ENCODE measurements at regions not wholly inside any gene's neighbourhood (a gene's known extent, or its start where the extent isn't known, plus 50 kb on each side); places are given as distances from the start of the nearest gene placed in this dataset.
"Not testable (repeated sequence)": the region's sequence is repeated elsewhere in the genome, so short reads cannot be mapped to it uniquely, and the experiment has no call there.

- TF ChIP-seq, protein P1, sequence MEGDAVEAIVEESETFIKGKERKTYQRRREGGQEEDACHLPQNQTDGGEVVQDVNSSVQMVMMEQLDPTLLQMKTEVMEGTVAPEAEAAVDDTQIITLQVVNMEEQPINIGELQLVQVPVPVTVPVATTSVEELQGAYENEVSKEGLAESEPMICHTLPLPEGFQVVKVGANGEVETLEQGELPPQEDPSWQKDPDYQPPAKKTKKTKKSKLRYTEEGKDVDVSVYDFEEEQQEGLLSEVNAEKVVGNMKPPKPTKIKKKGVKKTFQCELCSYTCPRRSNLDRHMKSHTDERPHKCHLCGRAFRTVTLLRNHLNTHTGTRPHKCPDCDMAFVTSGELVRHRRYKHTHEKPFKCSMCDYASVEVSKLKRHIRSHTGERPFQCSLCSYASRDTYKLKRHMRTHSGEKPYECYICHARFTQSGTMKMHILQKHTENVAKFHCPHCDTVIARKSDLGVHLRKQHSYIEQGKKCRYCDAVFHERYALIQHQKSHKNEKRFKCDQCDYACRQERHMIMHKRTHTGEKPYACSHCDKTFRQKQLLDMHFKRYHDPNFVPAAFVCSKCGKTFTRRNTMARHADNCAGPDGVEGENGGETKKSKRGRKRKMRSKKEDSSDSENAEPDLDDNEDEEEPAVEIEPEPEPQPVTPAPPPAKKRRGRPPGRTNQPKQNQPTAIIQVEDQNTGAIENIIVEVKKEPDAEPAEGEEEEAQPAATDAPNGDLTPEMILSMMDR (IDR thresholded peaks at IDR 0.05), result not testable (repeated sequence)
- TF ChIP-seq EZH2 (IDR thresholded peaks at IDR 0.05; ENCODE audit: borderline replicate concordance, insufficient read depth, low read depth, low read length, poor library complexity, severe bottlenecking), result not testable (repeated sequence)
Measured at GRCh38 chr5:99534241-99534640, 605.4 kb upstream of the CHD1 start.

Measured in B cell (primary cell).